Activated CD4-positive, alpha-beta T cell treated with anti-CD3 and anti-CD28 coated beads, Interleukin-10, Interleukin-2, amounts not matched to agents 100 ng/mL and 50 ng/mL, durations not matched to agents 16 hours and 8 hours (primary cell): ENCODE measurements at regions not wholly inside any gene's neighbourhood (a gene's known extent, or its start where the extent isn't known, plus 50 kb on each side); places are given as distances from the start of the nearest gene placed in this dataset.
A peak's percentile ranks its signal among the peaks of the same experiment; 100 is the strongest.

Experiments used
- DNase-seq: peaks from one replicate; pipeline ENCODE4 v3.0.0-alpha.2; 2020

GRCh38 chr12:47558625-47559345 lies 147.0 kb downstream of the RPAP3 start:
- no peak for DNase-seq

GRCh38 chr12:47557386-47557785 lies 148.4 kb downstream of the RPAP3 start:
- no peak for DNase-seq

- DNase-seq = no peak
These were observed 149.4 kb downstream of the RPAP3 start for GRCh38 chr12:47556261-47557030.

- no peak for DNase-seq
These were observed 151.7 kb downstream of the RPAP3 start for GRCh38 chr12:47554046-47554653.

GRCh38 chr12:47553266-47553665 lies 152.6 kb downstream of the RPAP3 start:
- no peak for DNase-seq

GRCh38 chr12:47551426-47551851 lies 154.4 kb downstream of the RPAP3 start:
- no peak for DNase-seq

GRCh38 chr12:47549258-47549657 lies 156.6 kb downstream of the RPAP3 start:
- DNase-seq = no peak

GRCh38 chr12:47548401-47548800 lies 157.4 kb downstream of the RPAP3 start:
- no peak for DNase-seq

- DNase-seq = no peak
These were observed 158.8 kb downstream of the RPAP3 start for GRCh38 chr12:47547077-47547476.

- no peak for DNase-seq
These were observed 159.8 kb downstream of the RPAP3 start for GRCh38 chr12:47545938-47546609.

GRCh38 chr12:47534695-47535094 lies 171.1 kb downstream of the RPAP3 start:
- no peak for DNase-seq

GRCh38 chr12:47530050-47530449 lies 175.8 kb downstream of the RPAP3 start:
- DNase-seq = no peak

GRCh38 chr12:47527816-47528215 lies 178.0 kb downstream of the RPAP3 start:
- no peak for DNase-seq

GRCh38 chr12:47520029-47520428 lies 185.8 kb downstream of the RPAP3 start:
- no peak for DNase-seq

- no peak for DNase-seq
These were observed 188.7 kb downstream of the RPAP3 start for GRCh38 chr12:47517122-47517521.

GRCh38 chr12:47509398-47509851 lies 196.4 kb downstream of the RPAP3 start:
- no peak for DNase-seq

GRCh38 chr12:47507221-47507620 lies 198.6 kb downstream of the RPAP3 start:
- no peak for DNase-seq

GRCh38 chr12:47504775-47505446 lies 200.9 kb downstream of the RPAP3 start:
- DNase-seq = peak; percentile 27

- no peak for DNase-seq
These were observed 212.0 kb downstream of the RPAP3 start for GRCh38 chr12:47493801-47494200.

GRCh38 chr12:47491516-47492305 lies 214.1 kb downstream of the RPAP3 start:
- no peak for DNase-seq

- DNase-seq = no peak
These were observed 216.9 kb downstream of the RPAP3 start for GRCh38 chr12:47488888-47489287.

GRCh38 chr12:47481041-47481440 lies 224.8 kb downstream of the RPAP3 start:
- DNase-seq = no peak
